ENCODE measurements at regions not wholly inside any gene's neighbourhood (a gene's known extent, or its start where the extent isn't known, plus 50 kb on each side); places are given as distances from the start of the nearest gene placed in this dataset.
"Not testable (repeated sequence)": the region's sequence is repeated elsewhere in the genome, so short reads cannot be mapped to it uniquely, and the experiment has no call there.

- no peak overlapping the region for H3K4me3 Mint-ChIP-seq
- H3K27ac Mint-ChIP-seq: no peak overlapping the region
- Histone ChIP-seq H3K4me3 (ENCODE audit: low read length) (no peak overlapping the region), H3K9me3 (ENCODE audit: control insufficient read depth, insufficient read depth, low read length) (no peaks in the 10 kb centered on the region), H3K36me3 (ENCODE audit: control insufficient read depth, insufficient read depth, low read length) (no peaks in the 10 kb centered on the region), H3K27ac (ENCODE audit: low read length) (no peak overlapping the region), H3K27me3 (ENCODE audit: control insufficient read depth, insufficient read depth, low read length) (no peaks in the 10 kb centered on the region), H3K4me1 (ENCODE audit: control insufficient read depth, insufficient read depth, low read length) (no peaks in the 10 kb centered on the region)
- H3K9me3 Mint-ChIP-seq: peaks cover 0 to 3% of the 10 kb centered on the region in 2 donors
- no peaks in the 10 kb centered on the region for H3K4me1 Mint-ChIP-seq
- TF ChIP-seq CTCF (IDR thresholded peaks at IDR 0.05): no peak
- 71% methylated on average over 4 of the region's 6 CpGs for WGBS (ENCODE audit: insufficient coverage)
- ATAC-seq (no peak), DNase-seq (no peak)
- intact Hi-C loops (cut with micrococcal nuclease): no loop called here
- H3K36me3 Mint-ChIP-seq: no peaks in the 10 kb centered on the region
- no peaks in the 10 kb centered on the region for H3K27me3 Mint-ChIP-seq (ENCODE audit: low read depth in 2 of 2)
Observed at GRCh38 chr14:85344847-85345570, 184.9 kb upstream of the FLRT2 start.

- H3K36me3 ChIP-seq (ENCODE audit: control insufficient read depth, insufficient read depth, low read length): no peaks in the 10 kb centered on the region
- TF ChIP-seq CTCF (IDR thresholded peaks at IDR 0.05): no peak
- Mint-ChIP-seq H3K27me3 (ENCODE audit: low read depth in 2 of 2) (no peaks in the 10 kb centered on the region), H3K27ac (no peak overlapping the region), H3K9me3 (peaks cover 5 to 9% of the 10 kb centered on the region in 2 donors), H3K36me3 (no peaks in the 10 kb centered on the region), H3K4me3 (no peak overlapping the region), H3K4me1 (no peaks in the 10 kb centered on the region)
- intact Hi-C loops (cut with micrococcal nuclease): no loop called here
- H3K4me1 ChIP-seq (ENCODE audit: control insufficient read depth, insufficient read depth, low read length): no peaks in the 10 kb centered on the region
- H3K27ac ChIP-seq (ENCODE audit: low read length): no peak overlapping the region
- no peak for ATAC-seq
- no peak overlapping the region for H3K4me3 ChIP-seq (ENCODE audit: low read length)
- H3K27me3 ChIP-seq (ENCODE audit: control insufficient read depth, insufficient read depth, low read length): no peaks in the 10 kb centered on the region
- WGBS (ENCODE audit: insufficient coverage): 97% methylated on average over 2 of the region's 3 CpGs
- no peak for DNase-seq
- no peaks in the 10 kb centered on the region for H3K9me3 ChIP-seq (ENCODE audit: control insufficient read depth, insufficient read depth, low read length)
Observed at GRCh38 chr14:85350667-85351066, 179.3 kb upstream of the FLRT2 start.

- H3K27ac Mint-ChIP-seq; intact Hi-C loops (cut with micrococcal nuclease); H3K9me3 ChIP-seq (ENCODE audit: control insufficient read depth, insufficient read depth, low read length); H3K4me3 Mint-ChIP-seq; H3K27me3 Mint-ChIP-seq (ENCODE audit: low read depth in 2 of 2); H3K27ac ChIP-seq (ENCODE audit: low read length); DNase-seq; H3K4me1 ChIP-seq (ENCODE audit: control insufficient read depth, insufficient read depth, low read length); H3K4me1 Mint-ChIP-seq; H3K36me3 Mint-ChIP-seq; H3K9me3 Mint-ChIP-seq; H3K36me3 ChIP-seq (ENCODE audit: control insufficient read depth, insufficient read depth, low read length); ATAC-seq; H3K27me3 ChIP-seq (ENCODE audit: control insufficient read depth, insufficient read depth, low read length); H3K4me3 ChIP-seq (ENCODE audit: low read length): not testable (repeated sequence)
- 96% methylated on average over 26 of the region's 26 CpGs for WGBS (ENCODE audit: insufficient coverage)
Observed at GRCh38 chr14:85352588-85352987, 177.4 kb upstream of the FLRT2 start.

GRCh38 chr14:85357120-85357519, 172.8 kb upstream of the FLRT2 start:
- no peaks in the 10 kb centered on the region for H3K36me3 Mint-ChIP-seq
- no peaks in the 10 kb centered on the region for H3K27me3 Mint-ChIP-seq (ENCODE audit: low read depth in 2 of 2)
- Histone ChIP-seq H3K27me3 (ENCODE audit: control insufficient read depth, insufficient read depth, low read length) (no peaks in the 10 kb centered on the region), H3K9me3 (ENCODE audit: control insufficient read depth, insufficient read depth, low read length) (no peaks in the 10 kb centered on the region), H3K4me3 (ENCODE audit: low read length) (no peak overlapping the region), H3K4me1 (ENCODE audit: control insufficient read depth, insufficient read depth, low read length) (no peaks in the 10 kb centered on the region), H3K27ac (ENCODE audit: low read length) (no peak overlapping the region), H3K36me3 (ENCODE audit: control insufficient read depth, insufficient read depth, low read length) (no peaks in the 10 kb centered on the region)
- no peak for TF ChIP-seq CTCF (IDR thresholded peaks at IDR 0.05)
- whole genome bisulfite sequencing (ENCODE audit: insufficient coverage): 91% methylated on average over 5 of the region's 5 CpGs
- H3K4me1 Mint-ChIP-seq: no peaks in the 10 kb centered on the region
- no peak overlapping the region for H3K4me3 Mint-ChIP-seq
- intact Hi-C loops (cut with micrococcal nuclease): no loop called here
- no peak for DNase-seq
- H3K9me3 Mint-ChIP-seq: peaks cover 2 to 11% of the 10 kb centered on the region in 2 donors
- H3K27ac Mint-ChIP-seq: no peak overlapping the region
- ATAC-seq: no peak

Measured in natural killer cell (primary cell).